DND-41 (cell line): ENCODE measurements at regions not wholly inside any gene's neighbourhood (a gene's known extent, or its start where the extent isn't known, plus 50 kb on each side); places are given as distances from the start of the nearest gene placed in this dataset.

Experiments used
- EZH2 ChIP-seq: IDR thresholded peaks from 3 replicates; pipeline ENCODE4 v1.6.1; 2012; ENCODE audit warnings: borderline replicate concordance, low read depth, mild to moderate bottlenecking, moderate library complexity, low read length, inconsistent platforms; ENCODE audit not compliant: severe bottlenecking
- TF ChIP-seq, protein P1 (sequence below): IDR thresholded peaks from 2 replicates; pipeline ENCODE4 v1.5.1; 2012; ENCODE audit warnings: borderline replicate concordance, low read length, moderate library complexity, mild to moderate bottlenecking; ENCODE audit not compliant: poor library complexity, severe bottlenecking; ENCODE audit errors: extremely low read depth

DNA sequence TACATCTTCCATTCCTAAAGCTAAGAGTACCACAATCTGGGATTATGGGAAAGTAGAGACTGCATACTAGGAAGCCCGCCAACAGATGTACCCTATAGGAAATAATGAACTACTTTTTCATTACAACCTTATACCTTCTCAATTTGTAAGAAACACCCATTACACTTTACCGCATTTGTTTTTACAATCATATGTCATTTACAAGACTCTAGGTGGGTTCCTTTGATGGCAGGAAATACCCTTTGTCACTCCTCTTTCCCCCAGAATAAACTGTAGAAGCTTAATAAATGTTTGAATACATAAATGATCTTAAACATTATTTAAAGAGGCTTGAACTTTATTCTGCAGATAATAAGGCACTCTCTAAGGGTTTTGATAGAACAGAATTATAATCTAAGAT lies 150.1 kb upstream of the TGFBR2 start:
- TF ChIP-seq, protein P1, sequence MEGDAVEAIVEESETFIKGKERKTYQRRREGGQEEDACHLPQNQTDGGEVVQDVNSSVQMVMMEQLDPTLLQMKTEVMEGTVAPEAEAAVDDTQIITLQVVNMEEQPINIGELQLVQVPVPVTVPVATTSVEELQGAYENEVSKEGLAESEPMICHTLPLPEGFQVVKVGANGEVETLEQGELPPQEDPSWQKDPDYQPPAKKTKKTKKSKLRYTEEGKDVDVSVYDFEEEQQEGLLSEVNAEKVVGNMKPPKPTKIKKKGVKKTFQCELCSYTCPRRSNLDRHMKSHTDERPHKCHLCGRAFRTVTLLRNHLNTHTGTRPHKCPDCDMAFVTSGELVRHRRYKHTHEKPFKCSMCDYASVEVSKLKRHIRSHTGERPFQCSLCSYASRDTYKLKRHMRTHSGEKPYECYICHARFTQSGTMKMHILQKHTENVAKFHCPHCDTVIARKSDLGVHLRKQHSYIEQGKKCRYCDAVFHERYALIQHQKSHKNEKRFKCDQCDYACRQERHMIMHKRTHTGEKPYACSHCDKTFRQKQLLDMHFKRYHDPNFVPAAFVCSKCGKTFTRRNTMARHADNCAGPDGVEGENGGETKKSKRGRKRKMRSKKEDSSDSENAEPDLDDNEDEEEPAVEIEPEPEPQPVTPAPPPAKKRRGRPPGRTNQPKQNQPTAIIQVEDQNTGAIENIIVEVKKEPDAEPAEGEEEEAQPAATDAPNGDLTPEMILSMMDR: no peak
- no peak for TF ChIP-seq EZH2
